ENCODE measurements at regions not wholly inside any gene's neighbourhood (a gene's known extent, or its start where the extent isn't known, plus 50 kb on each side); places are given as distances from the start of the nearest gene placed in this dataset.

DNA sequence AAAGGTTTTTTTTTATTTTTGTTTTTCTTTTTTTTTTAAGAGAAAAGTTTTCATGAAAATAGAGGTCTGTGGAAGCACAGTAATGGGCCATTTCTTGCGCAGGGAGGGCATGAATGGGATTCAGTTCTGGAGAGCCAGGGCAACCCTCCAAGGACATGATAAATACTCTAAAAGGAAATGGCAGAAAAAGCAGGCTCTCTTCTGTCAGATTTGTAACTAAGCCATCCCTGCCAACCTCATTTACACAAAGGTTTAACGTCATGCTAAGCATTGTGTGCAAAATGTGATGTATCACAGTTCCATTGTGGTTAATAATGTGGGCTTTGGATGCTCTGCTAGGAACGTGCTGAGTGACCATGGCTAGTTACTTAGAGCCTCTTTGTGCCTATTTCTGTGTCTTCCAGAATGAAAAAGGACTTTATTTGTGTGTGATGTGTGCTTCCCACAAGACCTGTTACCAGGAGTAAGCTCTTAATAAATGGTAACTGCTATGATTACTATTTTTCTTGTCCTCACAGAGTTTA is 1095.9 kb upstream of the SORCS1 start:
- POLR2A ChIA-PET: no interaction called here
- Histone ChIP-seq H3K9me2 (ENCODE audit: insufficient read depth) (no peaks in the 10 kb centered on the region), H3K36me3 (ENCODE audit: control insufficient read depth in 1 of 2, insufficient read depth in 2 of 2, low read length in 2 of 2) (no peaks in the 10 kb centered on the region), H2AFZ (ENCODE audit: low read depth, low read length, poor library complexity, severe bottlenecking) (no peak overlapping the region), H3K4me3 (replicated peaks in 1 of 2; ENCODE audit: low read depth in 1 of 2, low read length in 2 of 2) (no peak overlapping the region), H3K9ac (ENCODE audit: low read length) (no peak overlapping the region), H4K20me1 (ENCODE audit: insufficient read depth) (no peaks in the 10 kb centered on the region), H3K4me1 (ENCODE audit: control insufficient read depth in 1 of 2, insufficient read depth in 2 of 2, low read length in 2 of 2) (no peaks in the 10 kb centered on the region), H3K27ac (ENCODE audit: low read depth, low read length) (no peak overlapping the region), H3K79me2 (ENCODE audit: insufficient read depth, low read length) (no peaks in the 10 kb centered on the region), H3K4me2 (ENCODE audit: low read length) (no peak overlapping the region), H3K27me3 (ENCODE audit: insufficient read depth, low read length) (no peaks in the 10 kb centered on the region), H3K9me3 (ENCODE audit: control insufficient read depth in 1 of 2, insufficient read depth in 1 of 2, low read depth in 1 of 2, low read length in 2 of 2) (peaks cover 8 to 37% of the 10 kb centered on the region in 2 experiments; a peak in 3 of 4 replicates)
- ATAC-seq: no peak
- DNase-seq (ENCODE audit: low read depth, low spot score): no peak
- RAD21 ChIA-PET (ENCODE audit: low non-redundant PET in 1 of 2, low total read pairs in 2 of 2, uncharacterized antibody in 2 of 2, unreplicated experiment in 2 of 2): no interaction called here
- BruUV-seq (replicated peaks): no TSS peak
- CTCF ChIA-PET: no interaction called here
- TF ChIP-seq ELF1 (IDR thresholded peaks at IDR 0.05; ENCODE audit: borderline replicate concordance, low read depth) (no peak), RAD21 (IDR thresholded peaks at IDR 0.05; ENCODE audit: low read depth) (no peak), YY1 (IDR thresholded peaks at IDR 0.05; ENCODE audit: extremely low read depth, insufficient replicate concordance, low read depth, low read length) (no peak), TCF7L2 (IDR thresholded peaks at IDR 0.05; ENCODE audit: borderline replicate concordance, extremely low read depth, insufficient read depth, insufficient read length) (no peak), POLR2AphosphoS5 (IDR thresholded peaks at IDR 0.05; ENCODE audit: low read depth, low read length) (no peak), EZH2phosphoT487 (IDR thresholded peaks at IDR 0.05; ENCODE audit: borderline replicate concordance) (no peak), SIN3A (IDR thresholded peaks at IDR 0.05; ENCODE audit: low read depth) (no peak), SRF (IDR thresholded peaks at IDR 0.05; ENCODE audit: low read depth) (no peak)
- TF ChIP-seq, protein P1, sequence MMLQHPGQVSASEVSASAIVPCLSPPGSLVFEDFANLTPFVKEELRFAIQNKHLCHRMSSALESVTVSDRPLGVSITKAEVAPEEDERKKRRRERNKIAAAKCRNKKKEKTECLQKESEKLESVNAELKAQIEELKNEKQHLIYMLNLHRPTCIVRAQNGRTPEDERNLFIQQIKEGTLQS (IDR thresholded peaks at IDR 0.05): no peak
- TF ChIP-seq, protein P2, sequence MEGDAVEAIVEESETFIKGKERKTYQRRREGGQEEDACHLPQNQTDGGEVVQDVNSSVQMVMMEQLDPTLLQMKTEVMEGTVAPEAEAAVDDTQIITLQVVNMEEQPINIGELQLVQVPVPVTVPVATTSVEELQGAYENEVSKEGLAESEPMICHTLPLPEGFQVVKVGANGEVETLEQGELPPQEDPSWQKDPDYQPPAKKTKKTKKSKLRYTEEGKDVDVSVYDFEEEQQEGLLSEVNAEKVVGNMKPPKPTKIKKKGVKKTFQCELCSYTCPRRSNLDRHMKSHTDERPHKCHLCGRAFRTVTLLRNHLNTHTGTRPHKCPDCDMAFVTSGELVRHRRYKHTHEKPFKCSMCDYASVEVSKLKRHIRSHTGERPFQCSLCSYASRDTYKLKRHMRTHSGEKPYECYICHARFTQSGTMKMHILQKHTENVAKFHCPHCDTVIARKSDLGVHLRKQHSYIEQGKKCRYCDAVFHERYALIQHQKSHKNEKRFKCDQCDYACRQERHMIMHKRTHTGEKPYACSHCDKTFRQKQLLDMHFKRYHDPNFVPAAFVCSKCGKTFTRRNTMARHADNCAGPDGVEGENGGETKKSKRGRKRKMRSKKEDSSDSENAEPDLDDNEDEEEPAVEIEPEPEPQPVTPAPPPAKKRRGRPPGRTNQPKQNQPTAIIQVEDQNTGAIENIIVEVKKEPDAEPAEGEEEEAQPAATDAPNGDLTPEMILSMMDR (IDR thresholded peaks at IDR 0.05 in 2 of 3, conservative IDR thresholded peaks at IDR 0.05 in 1 of 3; ENCODE audit: borderline replicate concordance in 1 of 3, insufficient read depth in 1 of 3, low read depth in 2 of 3, low read length in 2 of 3): no peak
- intact Hi-C loops (cut with micrococcal nuclease): no loop called here

All from HCT116 (cell line).